HG02870 (cell line): ENCODE measurements at regions not wholly inside any gene's neighbourhood (a gene's known extent, or its start where the extent isn't known, plus 50 kb on each side); places are given as distances from the start of the nearest gene placed in this dataset.

Source experiments
- ATAC-seq: cut with Tn5 transposase; IDR thresholded peaks from one replicate; pipeline ENCODE4 v1.9.1; 2021; ENCODE audit warnings: mild to moderate bottlenecking, moderate library complexity; ENCODE audit not compliant: unreplicated experiment

GRCh38 chr20:43863821-43864544 lies 50.7 kb upstream of the TOX2 start:
- ATAC-seq: no peak

GRCh38 chr20:43863330-43863729 lies 51.3 kb upstream of the TOX2 start:
- ATAC-seq: no peak

- no peak for ATAC-seq
Measured at GRCh38 chr20:43862438-43862837, 52.2 kb upstream of the TOX2 start.

- no peak for ATAC-seq
Measured at GRCh38 chr20:43859994-43860393, 54.7 kb upstream of the TOX2 start.

- no peak for ATAC-seq
Measured at GRCh38 chr20:43857932-43858331, 56.7 kb upstream of the TOX2 start.

GRCh38 chr20:43857127-43857526 lies 57.5 kb upstream of the TOX2 start:
- ATAC-seq: no peak

GRCh38 chr20:43855803-43856202 lies 58.8 kb upstream of the TOX2 start:
- ATAC-seq: no peak

GRCh38 chr20:43853918-43854317 lies 60.7 kb upstream of the TOX2 start:
- ATAC-seq: no peak

GRCh38 chr20:43853174-43853803 lies 61.4 kb upstream of the TOX2 start:
- ATAC-seq: no peak

GRCh38 chr20:43849496-43850186 lies 65.0 kb upstream of the TOX2 start:
- no peak for ATAC-seq

GRCh38 chr20:43846516-43846905 lies 68.1 kb upstream of the TOX2 start:
- ATAC-seq: no peak

- ATAC-seq: no peak
Measured at GRCh38 chr20:43844778-43845614, 69.7 kb upstream of the TOX2 start.

GRCh38 chr20:43843965-43844660 lies 70.5 kb upstream of the TOX2 start:
- no peak for ATAC-seq

GRCh38 chr20:43843096-43843964 lies 71.3 kb upstream of the TOX2 start:
- no peak for ATAC-seq

- ATAC-seq: no peak
Measured at GRCh38 chr20:43842126-43843020, 72.3 kb upstream of the TOX2 start.

- no peak for ATAC-seq
Measured at GRCh38 chr20:43840382-43841070, 74.1 kb upstream of the TOX2 start.

- no peak for ATAC-seq
Measured at GRCh38 chr20:43839793-43840199, 74.9 kb upstream of the TOX2 start.

- ATAC-seq: no peak
Measured at GRCh38 chr20:43838703-43839060, 76.0 kb upstream of the TOX2 start.
